Erythroblast (primary cell): ENCODE measurements at regions not wholly inside any gene's neighbourhood (a gene's known extent, or its start where the extent isn't known, plus 50 kb on each side); places are given as distances from the start of the nearest gene placed in this dataset.

ENCODE experiments used
- GATA1 ChIP-seq: IDR thresholded peaks from 2 replicates; pipeline ENCODE4 v1.6.1; 2011; ENCODE audit warnings: low read depth, mild to moderate bottlenecking, control low read depth, low read length, moderate library complexity
- POLR2A ChIP-seq: IDR thresholded peaks from 2 replicates; pipeline ENCODE4 v1.6.1; 2011; ENCODE audit warnings: mild to moderate bottlenecking, low read length

- no peak for TF ChIP-seq POLR2A
- TF ChIP-seq GATA1 = no peak
Observed at GRCh38 chr18:45562567-45563479, 52.5 kb upstream of the SLC14A2 start.
